NCI-H2107 treated with DMSO at 0.1 percent for 48 hours (cell line): ENCODE measurements at regions not wholly inside any gene's neighbourhood (a gene's known extent, or its start where the extent isn't known, plus 50 kb on each side); places are given as distances from the start of the nearest gene placed in this dataset.
A peak's percentile ranks its signal among the peaks of the same experiment; 100 is the strongest.

Experiments
- DNase-seq: peaks from one replicate; lab custom pipeline; 2025; ENCODE audit not compliant: unreplicated experiment; lab: John Stamatoyannopoulos, UW

GRCh38 chr9:14520341-14520740, 172.9 kb downstream of the ZDHHC21 start:
- DNase-seq = no peak

- DNase-seq = no peak
Measured at GRCh38 chr9:14517154-14517906, 175.9 kb downstream of the ZDHHC21 start.

- no peak for DNase-seq
Measured at GRCh38 chr9:14516656-14517055, 176.6 kb downstream of the ZDHHC21 start.

- DNase-seq = peak; percentile 34
Measured at GRCh38 chr9:14515571-14516198, 177.5 kb downstream of the ZDHHC21 start.

GRCh38 chr9:14515049-14515448, 178.2 kb downstream of the ZDHHC21 start:
- no peak for DNase-seq

GRCh38 chr9:14512942-14513341, 180.3 kb downstream of the ZDHHC21 start:
- DNase-seq = no peak

- DNase-seq = no peak
Measured at GRCh38 chr9:14511452-14511851, 181.8 kb downstream of the ZDHHC21 start.

- DNase-seq = no peak
Measured at GRCh38 chr9:14508884-14509283, 184.3 kb downstream of the ZDHHC21 start.

GRCh38 chr9:14501366-14501765, 187.4 kb upstream of the NFIB start:
- DNase-seq = no peak

GRCh38 chr9:14500705-14501104, 186.8 kb upstream of the NFIB start:
- no peak for DNase-seq

- DNase-seq = no peak
Measured at GRCh38 chr9:14499976-14500375, 186.0 kb upstream of the NFIB start.

- no peak for DNase-seq
Measured at GRCh38 chr9:14498824-14499223, 184.9 kb upstream of the NFIB start.

GRCh38 chr9:14497476-14497875, 183.5 kb upstream of the NFIB start:
- no peak for DNase-seq

- no peak for DNase-seq
Measured at GRCh38 chr9:14488421-14489190, 174.7 kb upstream of the NFIB start.

GRCh38 chr9:14487547-14488185, 173.7 kb upstream of the NFIB start:
- no peak for DNase-seq

GRCh38 chr9:14485366-14485765, 171.4 kb upstream of the NFIB start:
- no peak for DNase-seq

GRCh38 chr9:14482856-14483255, 168.9 kb upstream of the NFIB start:
- DNase-seq = no peak

- DNase-seq = no peak
Measured at GRCh38 chr9:14480526-14480925, 166.6 kb upstream of the NFIB start.

- no peak for DNase-seq
Measured at GRCh38 chr9:14479163-14479560, 165.2 kb upstream of the NFIB start.

- peak; percentile 8 for DNase-seq
Measured at GRCh38 chr9:14478175-14479162, 164.5 kb upstream of the NFIB start.
